GM12875 (cell line): ENCODE measurements at regions not wholly inside any gene's neighbourhood (a gene's known extent, or its start where the extent isn't known, plus 50 kb on each side); places are given as distances from the start of the nearest gene placed in this dataset.

ENCODE experiments used
- H3K4me3 ChIP-seq: one replicate; pipeline ENCODE4 v1.5.1; 2011; ENCODE audit warnings: low read depth, low read length, control low read depth
- TF ChIP-seq, protein P1 (sequence below): IDR thresholded peaks from 2 replicates; pipeline ENCODE4 v1.5.1; 2011; ENCODE audit warnings: low read depth, mild to moderate bottlenecking, control low read depth, inconsistent platforms, low read length, moderate library complexity, borderline replicate concordance; ENCODE audit not compliant: insufficient read depth

DNA sequence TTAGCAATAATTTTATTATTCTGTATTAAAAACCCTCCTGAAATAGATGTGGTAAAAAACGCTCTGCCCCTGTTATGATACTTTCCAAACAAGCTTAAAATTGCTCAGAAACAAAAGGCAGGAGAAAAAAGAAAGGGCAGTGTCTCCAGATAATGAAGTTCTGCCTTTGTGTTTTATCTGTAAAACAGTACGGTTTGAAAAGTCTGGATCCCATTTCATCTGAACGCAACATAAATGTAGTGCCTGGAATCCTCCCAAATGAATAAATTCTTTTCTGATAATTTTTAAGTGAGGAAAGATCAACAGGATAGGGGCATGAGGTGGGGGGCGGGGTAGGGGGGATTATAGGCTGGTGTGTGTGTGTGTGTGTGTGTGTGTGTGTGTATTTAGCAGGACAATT, 87.5 kb upstream of the SOX9 start:
- no peak overlapping the region for H3K4me3 ChIP-seq
- TF ChIP-seq, protein P1, sequence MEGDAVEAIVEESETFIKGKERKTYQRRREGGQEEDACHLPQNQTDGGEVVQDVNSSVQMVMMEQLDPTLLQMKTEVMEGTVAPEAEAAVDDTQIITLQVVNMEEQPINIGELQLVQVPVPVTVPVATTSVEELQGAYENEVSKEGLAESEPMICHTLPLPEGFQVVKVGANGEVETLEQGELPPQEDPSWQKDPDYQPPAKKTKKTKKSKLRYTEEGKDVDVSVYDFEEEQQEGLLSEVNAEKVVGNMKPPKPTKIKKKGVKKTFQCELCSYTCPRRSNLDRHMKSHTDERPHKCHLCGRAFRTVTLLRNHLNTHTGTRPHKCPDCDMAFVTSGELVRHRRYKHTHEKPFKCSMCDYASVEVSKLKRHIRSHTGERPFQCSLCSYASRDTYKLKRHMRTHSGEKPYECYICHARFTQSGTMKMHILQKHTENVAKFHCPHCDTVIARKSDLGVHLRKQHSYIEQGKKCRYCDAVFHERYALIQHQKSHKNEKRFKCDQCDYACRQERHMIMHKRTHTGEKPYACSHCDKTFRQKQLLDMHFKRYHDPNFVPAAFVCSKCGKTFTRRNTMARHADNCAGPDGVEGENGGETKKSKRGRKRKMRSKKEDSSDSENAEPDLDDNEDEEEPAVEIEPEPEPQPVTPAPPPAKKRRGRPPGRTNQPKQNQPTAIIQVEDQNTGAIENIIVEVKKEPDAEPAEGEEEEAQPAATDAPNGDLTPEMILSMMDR = no peak

DNA sequence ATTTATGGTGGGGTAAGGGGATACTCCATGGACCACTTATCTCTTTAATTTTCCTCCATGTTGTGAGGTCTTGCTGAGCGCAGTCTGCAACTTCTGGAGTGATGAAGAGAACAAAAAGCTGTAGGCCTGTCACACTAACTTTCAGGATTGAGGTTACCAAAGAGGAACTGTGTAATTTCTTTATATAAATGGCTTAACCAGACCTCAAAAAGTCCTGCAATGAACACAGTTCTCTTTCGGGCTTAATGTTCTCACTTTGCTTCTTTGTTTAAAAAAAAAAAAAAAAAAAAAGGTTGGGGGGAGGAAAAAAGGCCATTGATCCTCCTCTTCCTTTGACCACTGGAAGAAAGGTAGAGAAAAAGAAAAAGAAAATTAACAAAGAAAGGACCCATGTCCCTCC, 86.8 kb upstream of the SOX9 start:
- TF ChIP-seq, protein P1 = no peak
- H3K4me3 ChIP-seq = no peak overlapping the region

DNA sequence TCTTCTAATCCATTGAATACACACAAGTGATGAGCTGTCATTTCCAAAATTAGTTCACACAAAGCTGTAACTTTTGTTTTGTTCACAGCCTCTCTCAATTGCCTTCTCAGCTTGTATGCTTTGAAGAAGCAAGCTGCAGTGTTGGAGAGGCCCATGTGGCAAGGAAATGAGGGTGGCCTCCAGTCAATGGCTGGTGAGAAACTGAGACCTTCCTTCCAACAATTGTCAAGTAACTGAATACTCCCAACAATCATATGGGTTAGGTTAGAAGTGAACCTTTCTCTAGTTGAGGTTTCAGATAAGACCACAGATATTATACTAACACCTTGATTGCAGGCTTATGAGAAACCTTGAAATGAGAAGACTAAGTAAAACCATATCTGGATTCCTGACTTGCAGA, 82.4 kb upstream of the SOX9 start:
- no peak overlapping the region for H3K4me3 ChIP-seq
- TF ChIP-seq, protein P1 = no peak

DNA sequence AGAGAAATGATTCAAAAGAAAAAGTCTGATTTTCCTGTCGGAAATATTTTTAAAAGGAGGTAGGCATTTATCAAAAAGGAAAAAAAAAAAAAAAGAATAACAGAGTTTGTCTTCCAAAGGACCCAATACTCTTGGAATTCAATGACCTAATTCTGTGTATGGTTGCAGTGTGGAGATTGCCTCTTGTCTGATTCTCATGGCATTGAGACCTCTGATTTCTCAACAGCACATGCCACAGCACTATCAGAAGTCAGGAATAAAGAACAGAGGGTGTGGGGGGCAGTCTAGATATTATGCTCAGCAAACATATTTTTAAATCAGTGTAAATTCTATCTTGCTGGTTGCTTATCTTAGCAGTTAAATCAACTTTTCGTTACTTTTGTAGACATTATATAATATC, 81.3 kb upstream of the SOX9 start:
- TF ChIP-seq, protein P1 = no peak

DNA sequence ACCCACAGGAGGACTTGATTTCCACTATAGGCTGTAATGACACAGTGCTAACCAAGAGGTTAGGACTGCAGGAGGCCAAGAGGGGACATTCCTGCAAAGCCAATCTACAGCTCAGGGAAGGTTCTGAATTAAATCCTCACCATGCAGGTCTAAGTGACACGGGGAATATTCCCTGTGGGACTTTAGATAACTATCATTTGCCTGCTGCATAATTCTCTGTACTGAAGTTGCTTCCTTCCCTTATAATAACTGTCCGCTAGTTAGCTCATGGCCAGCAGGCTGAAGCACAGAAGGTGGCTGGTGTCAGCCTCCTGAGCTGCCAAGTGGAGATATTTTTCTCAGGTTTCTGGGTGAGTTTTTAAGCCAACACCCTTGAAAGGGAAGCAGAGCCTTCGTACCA, 74.6 kb upstream of the SOX9 start:
- H3K4me3 ChIP-seq = no peak overlapping the region

More for the DNA sequence above, 81.3 kb upstream of the SOX9 start:
- no peak overlapping the region for H3K4me3 ChIP-seq

DNA sequence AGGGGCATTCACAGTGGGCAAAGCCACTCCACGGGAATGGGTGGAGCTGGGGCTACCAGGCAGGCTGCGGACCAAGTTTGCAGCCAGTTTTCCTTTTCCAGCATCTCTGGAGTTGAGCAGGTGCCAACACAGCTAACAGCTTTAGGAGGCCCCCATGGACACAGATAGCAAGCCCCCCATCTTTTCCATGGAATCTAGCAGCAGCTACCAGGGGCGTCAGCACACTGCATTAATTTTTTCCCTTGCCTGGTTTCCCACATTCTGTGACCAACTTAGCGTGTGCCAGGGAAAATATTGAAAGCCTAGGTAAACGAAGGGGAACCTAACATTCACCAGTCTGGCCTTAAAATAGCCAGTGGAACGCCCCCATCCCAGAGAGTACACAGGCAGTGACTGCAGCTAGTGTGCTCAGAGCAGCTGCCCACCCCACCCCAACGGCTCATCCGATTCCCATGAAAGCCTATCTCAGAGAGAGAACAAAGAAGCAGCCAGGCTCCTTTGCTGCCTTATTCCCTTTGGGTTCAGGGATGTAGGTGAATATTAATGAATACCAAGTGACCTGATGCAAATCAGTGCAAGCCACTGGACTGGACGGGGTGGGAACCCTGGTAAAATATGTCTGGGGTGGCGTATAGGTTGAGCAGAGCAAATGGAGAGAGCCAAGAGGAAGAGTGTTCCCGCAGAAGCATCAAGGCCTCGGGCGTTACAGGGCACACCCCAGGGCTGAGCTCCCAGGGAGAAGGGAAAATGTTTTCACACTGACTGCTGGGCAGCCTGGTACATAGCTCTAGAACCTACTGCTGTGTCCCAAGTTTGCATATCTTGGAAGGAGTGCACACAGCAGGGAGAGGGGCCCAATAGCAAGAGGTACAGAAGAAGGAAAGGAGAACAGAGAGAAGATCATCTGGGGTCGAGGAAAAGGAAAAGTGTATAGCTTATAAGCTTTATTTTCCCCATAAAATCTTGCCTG, 73.9 kb upstream of the SOX9 start:
- no peak overlapping the region for H3K4me3 ChIP-seq
- TF ChIP-seq, protein P1 = no peak

More for the DNA sequence above, 74.6 kb upstream of the SOX9 start:
- TF ChIP-seq, protein P1 = no peak

DNA sequence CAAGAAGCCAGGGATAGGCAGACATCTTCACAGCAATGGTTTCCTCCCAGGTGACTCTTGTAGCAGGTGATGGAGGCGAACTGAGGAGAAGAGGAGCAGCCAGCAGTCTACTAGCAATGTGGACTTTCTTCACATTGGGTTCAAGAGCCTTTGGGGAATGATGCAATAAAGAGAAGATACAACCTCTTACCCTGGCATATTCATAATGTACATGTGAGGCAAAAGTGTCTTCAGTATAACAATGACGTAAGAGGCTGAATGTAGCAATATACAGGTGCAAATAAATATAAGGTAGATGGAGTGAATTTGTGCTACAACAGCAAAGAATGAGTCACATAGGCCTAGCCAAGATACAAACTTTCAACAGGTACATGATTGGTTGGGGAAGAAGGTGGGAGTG, 70.9 kb upstream of the SOX9 start:
- no peak overlapping the region for H3K4me3 ChIP-seq
- TF ChIP-seq, protein P1 = no peak
